ENCODE measurements at regions not wholly inside any gene's neighbourhood (a gene's known extent, or its start where the extent isn't known, plus 50 kb on each side); places are given as distances from the start of the nearest gene placed in this dataset.
"Not testable (repeated sequence)": the region's sequence is repeated elsewhere in the genome, so short reads cannot be mapped to it uniquely, and the experiment has no call there.

GRCh38 chr6:130494729-130495128 lies 128.9 kb downstream of the TMEM200A start:
- no peak for DNase-seq (ENCODE audit: low read depth in 1 of 2, low spot score in 1 of 2)

- DNase-seq (ENCODE audit: low read depth in 1 of 2, low spot score in 1 of 2), result no peak
Observed at GRCh38 chr6:130500693-130501092, 134.9 kb downstream of the TMEM200A start.

- DNase-seq (ENCODE audit: low read depth in 1 of 2, low spot score in 1 of 2), result no peak
Observed at GRCh38 chr6:130503146-130503545, 137.3 kb downstream of the TMEM200A start.

GRCh38 chr6:130505808-130506598 lies 140.2 kb downstream of the TMEM200A start:
- DNase-seq (ENCODE audit: low read depth in 1 of 2, low spot score in 1 of 2), result no peak

- DNase-seq (ENCODE audit: low read depth in 1 of 2, low spot score in 1 of 2), result not testable (repeated sequence)
Observed at GRCh38 chr6:130507005-130507665, 141.3 kb downstream of the TMEM200A start.

- DNase-seq (ENCODE audit: low read depth in 1 of 2, low spot score in 1 of 2), result no peak
Observed at GRCh38 chr6:130507666-130508028, 141.8 kb downstream of the TMEM200A start.

GRCh38 chr6:130513770-130514169 lies 148.0 kb downstream of the TMEM200A start:
- DNase-seq (ENCODE audit: low read depth in 1 of 2, low spot score in 1 of 2), result peak in 1 of 2 donors; percentile 27

- DNase-seq (ENCODE audit: low read depth in 1 of 2, low spot score in 1 of 2), result no peak
Observed at GRCh38 chr6:130514712-130515111, 148.9 kb downstream of the TMEM200A start.

- no peak for DNase-seq (ENCODE audit: low read depth in 1 of 2, low spot score in 1 of 2)
Observed at GRCh38 chr6:130515306-130515705, 149.5 kb downstream of the TMEM200A start.

GRCh38 chr6:130516604-130517003 lies 150.8 kb downstream of the TMEM200A start:
- no peak for DNase-seq (ENCODE audit: low read depth in 1 of 2, low spot score in 1 of 2)

- peak in 1 of 2 donors; percentile 43 for DNase-seq (ENCODE audit: low read depth in 1 of 2, low spot score in 1 of 2)
Observed at GRCh38 chr6:130517444-130517931, 151.7 kb downstream of the TMEM200A start.

- no peak for DNase-seq (ENCODE audit: low read depth in 1 of 2, low spot score in 1 of 2)
Observed at GRCh38 chr6:130518588-130518987, 152.8 kb downstream of the TMEM200A start.

- no peak for DNase-seq (ENCODE audit: low read depth in 1 of 2, low spot score in 1 of 2)
Observed at GRCh38 chr6:130520221-130520620, 154.4 kb downstream of the TMEM200A start.

GRCh38 chr6:130520801-130521200 lies 155.0 kb downstream of the TMEM200A start:
- no peak for DNase-seq (ENCODE audit: low read depth in 1 of 2, low spot score in 1 of 2)

- DNase-seq (ENCODE audit: low read depth in 1 of 2, low spot score in 1 of 2), result no peak
Observed at GRCh38 chr6:130524552-130524951, 158.7 kb downstream of the TMEM200A start.

GRCh38 chr6:130525408-130525807 lies 159.6 kb downstream of the TMEM200A start:
- no peak for DNase-seq (ENCODE audit: low read depth in 1 of 2, low spot score in 1 of 2)

GRCh38 chr6:130526466-130526865 lies 160.6 kb downstream of the TMEM200A start:
- no peak for DNase-seq (ENCODE audit: low read depth in 1 of 2, low spot score in 1 of 2)

- no peak for DNase-seq (ENCODE audit: low read depth in 1 of 2, low spot score in 1 of 2)
Observed at GRCh38 chr6:130527173-130527572, 161.4 kb downstream of the TMEM200A start.

- no peak for DNase-seq (ENCODE audit: low read depth in 1 of 2, low spot score in 1 of 2)
Observed at GRCh38 chr6:130529569-130530149, 163.8 kb downstream of the TMEM200A start.

GRCh38 chr6:130534627-130535026 lies 168.8 kb downstream of the TMEM200A start:
- no peak for DNase-seq (ENCODE audit: low read depth in 1 of 2, low spot score in 1 of 2)

- DNase-seq (ENCODE audit: low read depth in 1 of 2, low spot score in 1 of 2), result no peak
Observed at GRCh38 chr6:130535242-130535641, 169.4 kb downstream of the TMEM200A start.

- no peak for DNase-seq (ENCODE audit: low read depth in 1 of 2, low spot score in 1 of 2)
Observed at GRCh38 chr6:130537447-130537846, 171.6 kb downstream of the TMEM200A start.
